HEK293T (cell line): ENCODE measurements at regions not wholly inside any gene's neighbourhood (a gene's known extent, or its start where the extent isn't known, plus 50 kb on each side); places are given as distances from the start of the nearest gene placed in this dataset.

Source experiments
- ARNT ChIP-seq: fragments of 450-650 bp; IDR thresholded peaks from 2 replicates; pipeline ENCODE4 v1.6.1; 2017; ENCODE audit warnings: mild to moderate bottlenecking
- BHLHE40 ChIP-seq: fragments of 450-650 bp; IDR thresholded peaks from 2 replicates; pipeline ENCODE4 v1.6.1; 2016; ENCODE audit warnings: mild to moderate bottlenecking, moderate library complexity, borderline replicate concordance
- ELF4 ChIP-seq: fragments of 450-650 bp; IDR thresholded peaks from 2 replicates; pipeline ENCODE4 v1.6.1; 2017; ENCODE audit warnings: antibody characterized with exemption
- FOXK2 ChIP-seq: fragments of 450-650 bp; IDR thresholded peaks from 2 replicates; pipeline ENCODE4 v1.6.1; 2016; ENCODE audit warnings: mild to moderate bottlenecking
- FOXM1 ChIP-seq: fragments of 450-650 bp; IDR thresholded peaks from 2 replicates; pipeline ENCODE4 v1.6.1; 2017; ENCODE audit warnings: mild to moderate bottlenecking, borderline replicate concordance
- HDGF ChIP-seq: fragments of 450-650 bp; IDR thresholded peaks from 2 replicates; pipeline ENCODE4 v1.6.1; 2017; ENCODE audit warnings: antibody characterized with exemption, borderline replicate concordance
- L3MBTL2 ChIP-seq: fragments of 450-650 bp; conservative IDR thresholded peaks from 2 replicates; pipeline ENCODE4 v1.6.1; 2016; ENCODE audit warnings: mild to moderate bottlenecking
- LEF1 ChIP-seq: fragments of 450-650 bp; IDR thresholded peaks from 2 replicates; pipeline ENCODE4 v1.6.1; 2017; ENCODE audit warnings: mild to moderate bottlenecking, borderline replicate concordance
- NFRKB ChIP-seq: fragments of 450-650 bp; IDR thresholded peaks from 2 replicates; pipeline ENCODE4 v1.6.1; 2016; ENCODE audit warnings: mild to moderate bottlenecking, moderate library complexity
- PKNOX1 ChIP-seq: fragments of 450-650 bp; IDR thresholded peaks from 2 replicates; pipeline ENCODE4 v1.6.1; 2016
- SP1 ChIP-seq: fragments of 450-650 bp; IDR thresholded peaks from 2 replicates; pipeline ENCODE4 v1.6.1; 2017
- SUZ12 ChIP-seq: fragments of 450-650 bp; IDR thresholded peaks from 2 replicates; pipeline ENCODE4 v1.6.1; 2016; ENCODE audit warnings: mild to moderate bottlenecking
- TARDBP ChIP-seq: fragments of 450-650 bp; IDR thresholded peaks from 2 replicates; pipeline ENCODE4 v1.6.1; 2016

GRCh38 chr20:52761867-52762266, 210.3 kb upstream of the TSHZ2 start:
- TF ChIP-seq SUZ12 (no peak), ELF4 (no peak), HDGF (no peak), FOXM1 (no peak), TARDBP (no peak), SP1 (no peak), NFRKB (no peak), ARNT (no peak), LEF1 (no peak), BHLHE40 (no peak), PKNOX1 (no peak), FOXK2 (no peak), L3MBTL2 (no peak)
